ENCODE measurements at regions not wholly inside any gene's neighbourhood (a gene's known extent, or its start where the extent isn't known, plus 50 kb on each side); places are given as distances from the start of the nearest gene placed in this dataset.

GRCh38 chr10:116005301-116005700, 267.7 kb downstream of the GFRA1 start:
- intact Hi-C loops (cut with micrococcal nuclease) (no loop called here), dilution Hi-C loops (cut with MboI; ENCODE audit: extremely low pct_ligation_motif_present, low sequenced_read_pairs) (no loop called here)
- no peak overlapping the region for H3K9ac ChIP-seq (replicated peaks; ENCODE audit: extremely low read depth, insufficient read depth, low read length)
- no peaks in the 10 kb centered on the region for H3K79me2 ChIP-seq (ENCODE audit: control insufficient read depth, insufficient read depth, low read length)
- no peaks in the 10 kb centered on the region for H3K4me1 ChIP-seq (ENCODE audit: control insufficient read depth, extremely low read depth, insufficient read depth, low read length)
- no peaks in the 10 kb centered on the region for H3K9me3 ChIP-seq (replicated peaks; ENCODE audit: control insufficient read depth, insufficient read depth, low read length)
- no peak overlapping the region for H3K27ac ChIP-seq (ENCODE audit: insufficient read depth, low read depth, low read length)
- H3K4me3 ChIP-seq (replicated peaks in 1 of 3; ENCODE audit: insufficient read depth in 1 of 3, low read depth in 1 of 3, low read length in 3 of 3): no peak overlapping the region
- TF ChIP-seq FOS (IDR thresholded peaks at IDR 0.05; ENCODE audit: borderline replicate concordance, insufficient read depth, low read length) (no peak), POLR2AphosphoS5 (IDR thresholded peaks at IDR 0.05; ENCODE audit: insufficient read depth, low read depth, low read length) (no peak), POLR2A (IDR thresholded peaks at IDR 0.05; ENCODE audit: low read depth, low read length) (no peak), JUN (IDR thresholded peaks at IDR 0.05; ENCODE audit: borderline replicate concordance, insufficient read depth, insufficient read length, low read depth) (no peak), CTCF (IDR thresholded peaks at IDR 0.05; ENCODE audit: extremely low read depth in 1 of 2, insufficient read depth in 1 of 2, low read depth in 1 of 2, low read length in 2 of 2) (no peak), MAX (IDR thresholded peaks at IDR 0.05; ENCODE audit: insufficient read depth, insufficient read length) (no peak), MYC (IDR thresholded peaks at IDR 0.05; ENCODE audit: low read depth, low read length) (no peak), EZH2 (IDR thresholded peaks at IDR 0.05; ENCODE audit: borderline replicate concordance, low read depth, low read length, severe bottlenecking) (no peak), GATA2 (IDR thresholded peaks at IDR 0.05; ENCODE audit: insufficient read depth, insufficient read length, low read depth, low read length) (no peak)
- no peaks in the 10 kb centered on the region for H3K36me3 ChIP-seq (ENCODE audit: control insufficient read depth in 2 of 2, extremely low read depth in 1 of 2, insufficient read depth in 2 of 2, low read length in 2 of 2)
- DNase-seq (ENCODE audit: low read depth, low spot score) (no peak), FAIRE-seq (no peak)
- POLR2A ChIA-PET: no interaction called here
- CTCF ChIA-PET: no interaction called here
- no peaks in the 10 kb centered on the region for H3K9me1 ChIP-seq (replicated peaks; ENCODE audit: control insufficient read depth, extremely low read depth, insufficient read depth, low read length)
- no TSS peak for BruUV-seq (replicated peaks)
- no peak overlapping the region for H3K4me2 ChIP-seq (ENCODE audit: insufficient read depth, low read length)
- H2AFZ ChIP-seq (ENCODE audit: low read depth, low read length): no peak overlapping the region
- no peaks in the 10 kb centered on the region for H3K27me3 ChIP-seq (ENCODE audit: control insufficient read depth in 2 of 2, insufficient read depth in 2 of 2, low read length in 2 of 2)
- H4K20me1 ChIP-seq (replicated peaks; ENCODE audit: control insufficient read depth, extremely low read depth, insufficient read depth, low read length): no peaks in the 10 kb centered on the region

Data from endothelial cell of umbilical vein (primary cell).